ENCODE measurements at regions not wholly inside any gene's neighbourhood (a gene's known extent, or its start where the extent isn't known, plus 50 kb on each side); places are given as distances from the start of the nearest gene placed in this dataset.
"Not testable (repeated sequence)": the region's sequence is repeated elsewhere in the genome, so short reads cannot be mapped to it uniquely, and the experiment has no call there.

GRCh38 chr6:167237438-167238145, 53.5 kb upstream of the UNC93A start:
- H3K36me3 ChIP-seq (ENCODE audit: insufficient read depth, low read length): no peaks in the 10 kb centered on the region
- no peak overlapping the region for H2AFZ ChIP-seq (ENCODE audit: low read length)
- H4K20me1 ChIP-seq (ENCODE audit: insufficient read depth, low read length, poor library complexity, severe bottlenecking): no peaks in the 10 kb centered on the region
- H3K9me3 ChIP-seq (ENCODE audit: insufficient read depth, low read depth, low read length): no peaks in the 10 kb centered on the region
- no peaks in the 10 kb centered on the region for H3K27me3 ChIP-seq (ENCODE audit: insufficient read depth, low read length, poor library complexity, severe bottlenecking)
- H3F3A ChIP-seq (ENCODE audit: low read depth): no peaks in the 10 kb centered on the region
- TF ChIP-seq EZH2phosphoT487 (IDR thresholded peaks at IDR 0.05; ENCODE audit: borderline replicate concordance) (no peak), CTCF (conservative IDR thresholded peaks at IDR 0.05; ENCODE audit: low read length) (no peak)
- no peaks in the 10 kb centered on the region for H3K79me2 ChIP-seq (ENCODE audit: insufficient read depth, low read length)
- no peak overlapping the region for H3K9ac ChIP-seq (ENCODE audit: low read depth, low read length, poor library complexity, severe bottlenecking)
- no peak overlapping the region for H3K4me3 ChIP-seq (ENCODE audit: low read length, poor library complexity, severe bottlenecking)
- no peak overlapping the region for H3K4me2 ChIP-seq (ENCODE audit: low read depth, low read length, poor library complexity, severe bottlenecking)
- H3K9me2 ChIP-seq (replicated peaks; ENCODE audit: low read depth, low read length): no peaks in the 10 kb centered on the region
- H3K4me1 ChIP-seq (ENCODE audit: insufficient read depth, low read length, poor library complexity, severe bottlenecking): no peaks in the 10 kb centered on the region

GRCh38 chr6:167238146-167238693, 52.9 kb upstream of the UNC93A start:
- H3K4me3 ChIP-seq (ENCODE audit: low read length, poor library complexity, severe bottlenecking): no peak overlapping the region
- H3K36me3 ChIP-seq (ENCODE audit: insufficient read depth, low read length): no peaks in the 10 kb centered on the region
- no peaks in the 10 kb centered on the region for H3K4me1 ChIP-seq (ENCODE audit: insufficient read depth, low read length, poor library complexity, severe bottlenecking)
- H3K9ac ChIP-seq (ENCODE audit: low read depth, low read length, poor library complexity, severe bottlenecking): no peak overlapping the region
- H3K79me2 ChIP-seq (ENCODE audit: insufficient read depth, low read length): no peaks in the 10 kb centered on the region
- H3K9me2 ChIP-seq (replicated peaks; ENCODE audit: low read depth, low read length): no peaks in the 10 kb centered on the region
- no peak overlapping the region for H3K4me2 ChIP-seq (ENCODE audit: low read depth, low read length, poor library complexity, severe bottlenecking)
- H4K20me1 ChIP-seq (ENCODE audit: insufficient read depth, low read length, poor library complexity, severe bottlenecking): no peaks in the 10 kb centered on the region
- H3K27me3 ChIP-seq (ENCODE audit: insufficient read depth, low read length, poor library complexity, severe bottlenecking): no peaks in the 10 kb centered on the region
- H2AFZ ChIP-seq (ENCODE audit: low read length): no peak overlapping the region
- no peaks in the 10 kb centered on the region for H3F3A ChIP-seq (ENCODE audit: low read depth)
- H3K9me3 ChIP-seq (ENCODE audit: insufficient read depth, low read depth, low read length): no peaks in the 10 kb centered on the region
- no peak for TF ChIP-seq CTCF (conservative IDR thresholded peaks at IDR 0.05; ENCODE audit: low read length)
- TF ChIP-seq EZH2phosphoT487 (IDR thresholded peaks at IDR 0.05; ENCODE audit: borderline replicate concordance): no peak

- TF ChIP-seq CTCF (conservative IDR thresholded peaks at IDR 0.05; ENCODE audit: low read length) (no peak), EZH2phosphoT487 (IDR thresholded peaks at IDR 0.05; ENCODE audit: borderline replicate concordance) (no peak)
- Histone ChIP-seq H3K4me2 (ENCODE audit: low read depth, low read length, poor library complexity, severe bottlenecking) (no peak overlapping the region), H3K4me3 (ENCODE audit: low read length, poor library complexity, severe bottlenecking) (no peak overlapping the region), H4K20me1 (ENCODE audit: insufficient read depth, low read length, poor library complexity, severe bottlenecking) (no peaks in the 10 kb centered on the region), H3K9me3 (ENCODE audit: insufficient read depth, low read depth, low read length) (no peaks in the 10 kb centered on the region), H2AFZ (ENCODE audit: low read length) (no peak overlapping the region), H3K9ac (ENCODE audit: low read depth, low read length, poor library complexity, severe bottlenecking) (no peak overlapping the region), H3K9me2 (replicated peaks; ENCODE audit: low read depth, low read length) (no peaks in the 10 kb centered on the region), H3K27me3 (ENCODE audit: insufficient read depth, low read length, poor library complexity, severe bottlenecking) (no peaks in the 10 kb centered on the region), H3F3A (ENCODE audit: low read depth) (no peaks in the 10 kb centered on the region), H3K79me2 (ENCODE audit: insufficient read depth, low read length) (no peaks in the 10 kb centered on the region), H3K4me1 (ENCODE audit: insufficient read depth, low read length, poor library complexity, severe bottlenecking) (no peaks in the 10 kb centered on the region), H3K36me3 (ENCODE audit: insufficient read depth, low read length) (no peaks in the 10 kb centered on the region)
Measured at GRCh38 chr6:167238694-167239467, 52.2 kb upstream of the UNC93A start.

- H3K9me3 ChIP-seq (ENCODE audit: insufficient read depth, low read depth, low read length); H3F3A ChIP-seq (ENCODE audit: low read depth); H3K9me2 ChIP-seq (replicated peaks; ENCODE audit: low read depth, low read length); H3K79me2 ChIP-seq (ENCODE audit: insufficient read depth, low read length); H3K4me3 ChIP-seq (ENCODE audit: low read length, poor library complexity, severe bottlenecking); H3K36me3 ChIP-seq (ENCODE audit: insufficient read depth, low read length); H3K4me2 ChIP-seq (ENCODE audit: low read depth, low read length, poor library complexity, severe bottlenecking); H3K9ac ChIP-seq (ENCODE audit: low read depth, low read length, poor library complexity, severe bottlenecking); H3K27me3 ChIP-seq (ENCODE audit: insufficient read depth, low read length, poor library complexity, severe bottlenecking); H2AFZ ChIP-seq (ENCODE audit: low read length); H3K4me1 ChIP-seq (ENCODE audit: insufficient read depth, low read length, poor library complexity, severe bottlenecking); H4K20me1 ChIP-seq (ENCODE audit: insufficient read depth, low read length, poor library complexity, severe bottlenecking): not testable (repeated sequence)
Measured at GRCh38 chr6:167239470-167239869, 51.6 kb upstream of the UNC93A start.

All from Loucy (cell line).